SK-N-SH (cell line): ENCODE measurements at regions not wholly inside any gene's neighbourhood (a gene's known extent, or its start where the extent isn't known, plus 50 kb on each side); places are given as distances from the start of the nearest gene placed in this dataset.

ENCODE experiments used
- CTCF ChIA-PET: fragments of 300-600, 350-600 bp; formaldehyde crosslinking; extraction: SDS; loops from one replicate; lab custom pipeline; 2021; lab: Yijun Ruan, JAX
- POLR2A ChIA-PET: fragments of 350-600 bp; sonication (Branson Sonifier 250); formaldehyde crosslinking; extraction: SDS; loops from one replicate; lab custom pipeline; 2020; ENCODE audit warnings: antibody characterized with exemption, inconsistent platforms; lab: Yijun Ruan, JAX
- DNase-seq: peaks from one replicate; pipeline ENCODE4 v3.0.0; 2012
- H2AFZ ChIP-seq: fragments of 200-600 bp; sonication (generic); 2 replicates; pipeline ENCODE4 v1.8.1; 2016; ENCODE audit warnings: antibody characterized with exemption, mild to moderate bottlenecking, low read depth
- H3F3A ChIP-seq: fragments of 200-600 bp; sonication (generic); replicated peaks from 2 replicates; pipeline ENCODE3; 2016; ENCODE audit warnings: antibody characterized with exemption, mild to moderate bottlenecking; ENCODE audit not compliant: insufficient read depth
- H3K27ac ChIP-seq, 2 experiments: fragments of 200-500 bp in 1 of 2; fragments of 200-600 bp in 1 of 2; sonication (Bioruptor generic) in 1 of 2; sonication (generic), shearing (Covaris generic) in 1 of 2; 2 replicates each; pipeline versions ENCODE4 v1.5.1 to v1.6.1; 2014 to 2016; ENCODE audit warnings: low read depth in 2 of 2, inconsistent platforms in 1 of 2, low read length in 1 of 2, mild to moderate bottlenecking in 1 of 2, mixed read lengths in 1 of 2
- H3K27me3 ChIP-seq: fragments of 200-600 bp; sonication (generic), shearing (Covaris generic); 2 replicates; pipeline ENCODE4 v1.6.1; 2016; ENCODE audit warnings: mixed run types; ENCODE audit not compliant: insufficient read depth
- H3K36me3 ChIP-seq, 2 experiments: fragments of 200-500 bp in 1 of 2; fragments of 200-600 bp in 1 of 2; sonication (Bioruptor generic) in 1 of 2; sonication (generic) in 1 of 2; replicated peaks in 1 of 2; 2 replicates each; pipeline versions ENCODE3 to v1.5.1; 2014 to 2016; ENCODE audit warnings: low read length in 1 of 2, mild to moderate bottlenecking in 1 of 2; ENCODE audit not compliant: insufficient read depth in 2 of 2, control insufficient read depth in 1 of 2
- H3K4me1 ChIP-seq, 2 experiments: fragments of 200-500 bp in 1 of 2; fragments of 200-600 bp in 1 of 2; sonication (Bioruptor generic) in 1 of 2; sonication (generic), shearing (Covaris generic) in 1 of 2; 2 replicates each; pipeline versions ENCODE4 v1.5.1 to v1.6.1; 2014 to 2016; ENCODE audit warnings: low read depth in 1 of 2, low read length in 1 of 2, mixed run types in 1 of 2; ENCODE audit not compliant: insufficient read depth in 2 of 2, control insufficient read depth in 1 of 2
- H3K4me2 ChIP-seq: fragments of 200-600 bp; sonication (generic), shearing (Covaris generic); 2 replicates; pipeline ENCODE4 v1.6.1; 2017; ENCODE audit warnings: mixed run types
- H3K4me3 ChIP-seq, 2 experiments: fragments of 200-500 bp in 1 of 2; fragments of 200-600 bp in 1 of 2; sonication (Bioruptor generic) in 1 of 2; sonication (generic), shearing (Covaris generic) in 1 of 2; 2 replicates each; pipeline versions ENCODE4 v1.5.1 to v1.8.1; 2014 to 2016; ENCODE audit warnings: low read depth in 2 of 2, inconsistent platforms in 1 of 2, low read length in 1 of 2, mild to moderate bottlenecking in 1 of 2, mixed read lengths in 1 of 2, moderate library complexity in 1 of 2
- H3K79me2 ChIP-seq: fragments of 200-600 bp; sonication (generic); 2 replicates; pipeline ENCODE4 v1.8.1; 2017; ENCODE audit warnings: mild to moderate bottlenecking; ENCODE audit not compliant: insufficient read depth
- H3K9ac ChIP-seq: fragments of 200-600 bp; sonication (generic); 2 replicates; pipeline ENCODE4 v1.6.1; 2017; ENCODE audit warnings: mixed run types
- H3K9me2 ChIP-seq: fragments of 200-600 bp; sonication (generic); 2 replicates; pipeline ENCODE4 v1.6.1; 2017; ENCODE audit warnings: mixed run types
- H3K9me3 ChIP-seq: fragments of 200-600 bp; sonication (generic); 2 replicates; pipeline ENCODE4 v1.6.1; 2017; ENCODE audit warnings: mixed run types, mild to moderate bottlenecking, moderate library complexity
- H4K20me1 ChIP-seq: fragments of 200-600 bp; sonication (generic); 2 replicates; pipeline ENCODE4 v1.6.1; 2017; ENCODE audit warnings: mild to moderate bottlenecking, mixed run types; ENCODE audit not compliant: insufficient read depth
- CTCF ChIP-seq: fragments of 200-600 bp; sonication (generic); IDR thresholded peaks from 2 replicates; pipeline ENCODE4 v1.6.1; 2017; ENCODE audit warnings: antibody characterized with exemption, mild to moderate bottlenecking, moderate library complexity
- ELF1 ChIP-seq: IDR thresholded peaks from 2 replicates; pipeline ENCODE4 v1.4.0; 2012
- EP300 ChIP-seq, 2 experiments: IDR thresholded peaks; 2 replicates each; pipeline versions ENCODE4 v1.4.0 to v1.6.1; 2012; ENCODE audit warnings: borderline replicate concordance in 1 of 2, low read depth in 1 of 2, low read length in 1 of 2
- FOSL2 ChIP-seq: IDR thresholded peaks from 2 replicates; pipeline ENCODE4 v1.4.0; 2012; ENCODE audit warnings: low read depth, mild to moderate bottlenecking, moderate library complexity, borderline replicate concordance
- FOXJ3 ChIP-seq: sonication (generic); formaldehyde crosslinking; IDR thresholded peaks from 2 replicates; pipeline ENCODE4 v1.5.1; 2020; ENCODE audit warnings: mild to moderate bottlenecking, missing genetic modification reagents
- GATA2 ChIP-seq: sonication (generic); formaldehyde crosslinking; IDR thresholded peaks from 2 replicates; pipeline ENCODE4 v1.5.0; 2020; ENCODE audit warnings: mild to moderate bottlenecking, missing genetic modification reagents
- JUND ChIP-seq: IDR thresholded peaks from 2 replicates; pipeline ENCODE4 v1.4.0; 2012
- MEF2A ChIP-seq: IDR thresholded peaks from 2 replicates; pipeline ENCODE4 v1.4.0; 2012; ENCODE audit warnings: low read depth, borderline replicate concordance
- PBX3 ChIP-seq: IDR thresholded peaks from 2 replicates; pipeline ENCODE4; 2012
- RCOR1 ChIP-seq: fragments of 150-350 bp; IDR thresholded peaks from 2 replicates; pipeline ENCODE4 v1.6.1; 2017; ENCODE audit warnings: antibody characterized with exemption, low read length
- RFX5 ChIP-seq: IDR thresholded peaks from 2 replicates; pipeline ENCODE4 v1.6.1; 2012; ENCODE audit warnings: mild to moderate bottlenecking, improper control_type of control experiment, low read length
- RXRA ChIP-seq: IDR thresholded peaks from 2 replicates; pipeline ENCODE4 v1.4.0; 2012; ENCODE audit warnings: low read depth, mild to moderate bottlenecking, borderline replicate concordance
- SIN3A ChIP-seq: IDR thresholded peaks from 2 replicates; pipeline ENCODE4 v1.6.1; 2012; ENCODE audit warnings: low read depth, mild to moderate bottlenecking, low read length, moderate library complexity, borderline replicate concordance
- TEAD4 ChIP-seq: IDR thresholded peaks from 2 replicates; pipeline ENCODE4 v1.4.0; 2012; ENCODE audit warnings: mild to moderate bottlenecking, borderline replicate concordance; ENCODE audit not compliant: insufficient read depth
- USF2 ChIP-seq: fragments of 150-350 bp; IDR thresholded peaks from 2 replicates; pipeline ENCODE4 v1.6.1; 2017; ENCODE audit warnings: antibody characterized with exemption, low read length, low read depth, borderline replicate concordance
- WGBS: methylation state at CpG from one replicate; pipeline ENCODE4 v1.1.6; 2017; ENCODE audit warnings: low lambda C conversion rate; 5-methylcytosine and 5-hydroxymethylcytosine counted together

GRCh38 chr9:107394264-107394663 lies 95.3 kb downstream of the KLF4 start (continued):
- no peak for TF ChIP-seq FOXJ3
- no peak for TF ChIP-seq JUND
- no peak for TF ChIP-seq RFX5
- no peak for TF ChIP-seq CTCF
- no peak for TF ChIP-seq EP300 (IDR thresholded peaks at IDR 0.05; ENCODE audit: borderline replicate concordance in 1 of 2, low read depth in 1 of 2, low read length in 1 of 2)

- H3K27ac ChIP-seq, result no peak overlapping the region
- H3K36me3 ChIP-seq, result no peaks in the 10 kb centered on the region
- CTCF ChIA-PET, result interaction anchor here (0.8 to 1.2 kb wide), 2 partner anchors 35 to 49 kb away, joined by 5 read pairs; no protein-coding TSS in a partner anchor
- H3K9ac ChIP-seq, result no peak overlapping the region
- H3K27me3 ChIP-seq, result no peaks in the 10 kb centered on the region; the same call in 1 of the 2 replicates
- no peak for DNase-seq
- H3K4me2 ChIP-seq, result no peak overlapping the region
- no peaks in the 10 kb centered on the region for H4K20me1 ChIP-seq
- no peaks in the 10 kb centered on the region for H3K9me3 ChIP-seq
- POLR2A ChIA-PET, result no interaction called here
- no peaks in the 10 kb centered on the region for H3F3A ChIP-seq
- H3K9me2 ChIP-seq, result no peaks in the 10 kb centered on the region
- H3K79me2 ChIP-seq, result no peaks in the 10 kb centered on the region
- TF ChIP-seq SIN3A (no peak), JUND (no peak), FOSL2 (no peak), GATA2 (CRISPR knock-in tag) (no peak), RCOR1 (no peak), PBX3 (no peak), ELF1 (no peak), TEAD4 (no peak)
- no peaks in the 10 kb centered on the region for H3K4me1 ChIP-seq
- no peak overlapping the region for H2AFZ ChIP-seq
- WGBS, result 48% methylated on average over 4 of the region's 4 CpGs
- H3K4me3 ChIP-seq, result no peak overlapping the region
Observed at GRCh38 chr9:107390778-107391177, 98.8 kb downstream of the KLF4 start.

- Histone ChIP-seq H4K20me1 (no peaks in the 10 kb centered on the region), H3K4me1 (no peaks in the 10 kb centered on the region), H3K4me2 (no peak overlapping the region), H3K27ac (no peak overlapping the region), H3K79me2 (no peaks in the 10 kb centered on the region), H3K36me3 (no peaks in the 10 kb centered on the region), H3K9ac (no peak overlapping the region), H3K27me3 (no peaks in the 10 kb centered on the region; the same call in 1 of the 2 replicates), H3K9me3 (no peaks in the 10 kb centered on the region), H3K9me2 (no peaks in the 10 kb centered on the region), H3K4me3 (no peak overlapping the region), H3F3A (no peaks in the 10 kb centered on the region), H2AFZ (no peak overlapping the region)
- 49% methylated on average over 8 of the region's 8 CpGs for WGBS
- ChIA-PET CTCF (interaction anchor here (1.2 kb wide), 1 partner anchor 49 kb away, joined by 5 read pairs; no protein-coding TSS in a partner anchor), POLR2A (no interaction called here)
- no peak for DNase-seq
- TF ChIP-seq MEF2A (no peak), USF2 (no peak), FOXJ3 (no peak), SIN3A (no peak), PBX3 (no peak), ELF1 (no peak), RXRA (no peak), EP300 (IDR thresholded peaks at IDR 0.05; ENCODE audit: borderline replicate concordance in 1 of 2, low read depth in 1 of 2, low read length in 1 of 2) (no peak)
Observed at GRCh38 chr9:107390279-107390678, 99.3 kb downstream of the KLF4 start.
